IMR-90 (cell line): ENCODE measurements at regions not wholly inside any gene's neighbourhood (a gene's known extent, or its start where the extent isn't known, plus 50 kb on each side); places are given as distances from the start of the nearest gene placed in this dataset.

Source experiments
- ATAC-seq: fragments of 200-7000 bp; cut with Tn5 transposase; 2 replicates; pipeline ENCODE4 v1.9.1; 2020; ENCODE audit warnings: low read depth, mild to moderate bottlenecking, moderate library complexity
- BruUV-seq: library from RNA; stranded (reverse); fragments of 400-500 nt; replicated peaks from 2 replicates; lab custom pipeline; 2021; lab: Mats Ljungman, UMichigan
- CTCF ChIA-PET: fragments of 300-600 bp; formaldehyde crosslinking; extraction: SDS; loops from one replicate; lab custom pipeline; 2021; ENCODE audit warnings: antibody characterized with exemption; lab: Yijun Ruan, JAX
- POLR2A ChIA-PET: fragments of 300-600 bp; sonication (Branson Sonifier 250); formaldehyde crosslinking; loops from one replicate; lab custom pipeline; 2022; ENCODE audit warnings: antibody characterized with exemption; ENCODE audit not compliant: unreplicated experiment; lab: Charles Lee
- DNase-seq: peaks from one replicate; pipeline ENCODE4 v3.0.0; 2013
- H2AFZ ChIP-seq: replicated peaks from 2 replicates; pipeline ENCODE3; 2013; ENCODE audit warnings: low read length, mild to moderate bottlenecking; ENCODE audit not compliant: poor library complexity
- H2AK5ac ChIP-seq: 2 replicates; pipeline ENCODE4 v1.6.1; 2013; ENCODE audit warnings: low read depth, low read length, inconsistent platforms
- H2AK9ac ChIP-seq: replicated peaks from 2 replicates; pipeline ENCODE3; 2013; ENCODE audit warnings: mild to moderate bottlenecking, low read depth, low read length, moderate library complexity; ENCODE audit not compliant: poor library complexity
- H2BK120ac ChIP-seq: 2 replicates; pipeline ENCODE4 v1.6.1; 2013; ENCODE audit warnings: low read depth, low read length, inconsistent platforms
- H2BK15ac ChIP-seq: 3 replicates; pipeline ENCODE4 v1.6.1; 2013; ENCODE audit warnings: low read depth, low read length, inconsistent platforms
- H2BK20ac ChIP-seq: 2 replicates; pipeline ENCODE4 v1.6.1; 2013; ENCODE audit warnings: low read depth, mild to moderate bottlenecking, inconsistent platforms, low read length, moderate library complexity
- H2BK5ac ChIP-seq: 2 replicates; pipeline ENCODE4 v1.6.1; 2013; ENCODE audit warnings: mild to moderate bottlenecking, low read depth, low read length, inconsistent platforms; ENCODE audit not compliant: poor library complexity, severe bottlenecking
- H3K14ac ChIP-seq: replicated peaks from 2 replicates; pipeline ENCODE4 v1.6.1; 2013; ENCODE audit warnings: low read depth, low read length, inconsistent platforms
- H3K18ac ChIP-seq: 2 replicates; pipeline ENCODE4 v1.6.1; 2013; ENCODE audit warnings: low read depth, low read length, control low read depth
- H3K23ac ChIP-seq: 2 replicates; pipeline ENCODE4 v1.6.1; 2013; ENCODE audit warnings: low read depth, low read length, inconsistent platforms
- H3K27ac ChIP-seq: 2 replicates; pipeline ENCODE4 v1.5.1; 2013; ENCODE audit warnings: mild to moderate bottlenecking, control low read depth, low read length; ENCODE audit not compliant: insufficient read depth
- H3K27me3 ChIP-seq: 2 replicates; pipeline ENCODE4 v1.6.1; 2013; ENCODE audit warnings: low read length; ENCODE audit not compliant: control insufficient read depth, insufficient read depth
- H3K36me3 ChIP-seq: 2 replicates; pipeline ENCODE4 v1.6.1; 2013; ENCODE audit warnings: low read length, mixed read lengths; ENCODE audit not compliant: control insufficient read depth, insufficient read depth
- H3K4ac ChIP-seq: 2 replicates; pipeline ENCODE4 v1.6.1; 2013; ENCODE audit warnings: low read depth, low read length, inconsistent platforms
- H3K4me1 ChIP-seq: 2 replicates; pipeline ENCODE4 v1.6.1; 2013; ENCODE audit warnings: low read length, mixed read lengths; ENCODE audit not compliant: control insufficient read depth, insufficient read depth
- H3K4me2 ChIP-seq: 2 replicates; pipeline ENCODE4 v1.6.1; 2013; ENCODE audit warnings: low read depth, mild to moderate bottlenecking, control low read depth, low read length, moderate library complexity
- H3K4me3 ChIP-seq: 2 replicates; pipeline ENCODE4 v1.5.1; 2013; ENCODE audit warnings: low read depth, mild to moderate bottlenecking, control low read depth, low read length, moderate library complexity; ENCODE audit not compliant: insufficient read depth
- H3K56ac ChIP-seq: 2 replicates; pipeline ENCODE4 v1.6.1; 2013; ENCODE audit warnings: low read length, inconsistent platforms; ENCODE audit not compliant: insufficient read depth; ENCODE audit errors: extremely low read depth
- H3K79me1 ChIP-seq, 2 experiments: 2 replicates each; pipeline ENCODE4 v1.6.1; 2013; ENCODE audit warnings: low read length in 2 of 2, inconsistent platforms in 1 of 2, low read depth in 1 of 2
- H3K9ac ChIP-seq: 2 replicates; pipeline ENCODE4 v1.6.1; 2013; ENCODE audit warnings: low read depth, low read length, control low read depth
- H3K9me1 ChIP-seq: 2 replicates; pipeline ENCODE4 v1.6.1; 2013; ENCODE audit warnings: low read length, inconsistent platforms; ENCODE audit not compliant: insufficient read depth
- H3K9me3 ChIP-seq: 2 replicates; pipeline ENCODE4 v1.6.1; 2013; ENCODE audit warnings: low read length; ENCODE audit not compliant: control insufficient read depth, insufficient read depth
- H4K20me1 ChIP-seq: 2 replicates; pipeline ENCODE4 v1.6.1; 2013; ENCODE audit warnings: low read length, inconsistent platforms; ENCODE audit not compliant: insufficient read depth
- H4K5ac ChIP-seq: 2 replicates; pipeline ENCODE4 v1.6.1; 2013; ENCODE audit warnings: mild to moderate bottlenecking, low read depth, low read length, control low read depth
- H4K8ac ChIP-seq, 2 experiments: 2 replicates each; pipeline ENCODE4 v1.6.1; 2013; ENCODE audit warnings: low read depth in 2 of 2, low read length in 2 of 2, control low read depth in 1 of 2, inconsistent platforms in 1 of 2
- H4K91ac ChIP-seq: 2 replicates; pipeline ENCODE4 v1.6.1; 2013; ENCODE audit warnings: low read depth, low read length, inconsistent platforms; ENCODE audit not compliant: insufficient read depth
- BHLHE40 ChIP-seq: fragments of 150-350 bp; IDR thresholded peaks from 2 replicates; pipeline ENCODE4 v1.6.1; 2016; ENCODE audit warnings: mild to moderate bottlenecking, low read depth, low read length
- CEBPB ChIP-seq: IDR thresholded peaks from 2 replicates; pipeline ENCODE4 v1.6.1; 2012; ENCODE audit warnings: low read depth, low read length, improper control_type of control experiment
- CTCF ChIP-seq: conservative IDR thresholded peaks from 2 replicates; pipeline ENCODE4 v1.5.1; 2012; ENCODE audit warnings: mild to moderate bottlenecking, low read depth, low read length, improper control_type of control experiment
- ELK1 ChIP-seq: fragments of 150-350 bp; IDR thresholded peaks from 2 replicates; pipeline ENCODE4 v1.6.1; 2016; ENCODE audit warnings: low read depth, mild to moderate bottlenecking, low read length, moderate library complexity, borderline replicate concordance
- FOS ChIP-seq: fragments of 150-350 bp; IDR thresholded peaks from 2 replicates; pipeline ENCODE4 v1.6.1; 2016; ENCODE audit warnings: low read depth, low read length
- MAFK ChIP-seq: IDR thresholded peaks from 2 replicates; pipeline ENCODE4 v1.6.1; 2012; ENCODE audit warnings: low read depth, low read length, improper control_type of control experiment
- POLR2A ChIP-seq: IDR thresholded peaks from 2 replicates; pipeline ENCODE4 v1.6.1; 2012; ENCODE audit warnings: mild to moderate bottlenecking, low read depth, low read length
- RAD21 ChIP-seq: IDR thresholded peaks from 2 replicates; pipeline ENCODE4 v1.6.1; 2012; ENCODE audit warnings: low read length, improper control_type of control experiment
- RFX5 ChIP-seq: IDR thresholded peaks from 2 replicates; pipeline ENCODE4 v1.8.0; 2012; ENCODE audit warnings: low read depth, mild to moderate bottlenecking, low read length, moderate library complexity
- WGBS, 2 experiments: methylation state at CpG; one replicate each; pipeline versions ENCODE4 v1.1.5 to v1.1.7; 2013; ENCODE audit warnings: missing lambda C conversion rate in 2 of 2; ENCODE audit not compliant: insufficient read length in 1 of 2; ENCODE audit errors: extremely low coverage in 2 of 2; 5-methylcytosine and 5-hydroxymethylcytosine counted together
- dilution Hi-C: fragments of 300-500 bp; cut with HindIII; formaldehyde crosslinking; loops from one replicate; pipeline ENCODE4 v1.14.3; 2018; ENCODE audit warnings: low sequenced_read_pairs; ENCODE audit not compliant: unreplicated experiment
- in situ Hi-C: fragments of 300-500 bp; cut with MboI; formaldehyde crosslinking; loops from 3 replicates; pipeline ENCODE4 v1.14.3; 2019; ENCODE audit warnings: low sequenced_read_pairs, inconsistent platforms, mixed read lengths
- intact Hi-C: fragments of 100-400 bp; cut with micrococcal nuclease; formaldehyde crosslinking; loops from 2 replicates; pipeline ENCODE4 v1.10.0; 2022

- Histone ChIP-seq H2BK120ac (no peak overlapping the region), H3K9ac (no peak overlapping the region), H3K14ac (no peak overlapping the region), H3K27me3 (no peaks in the 10 kb centered on the region), H3K56ac (no peak overlapping the region), H4K8ac (no peak overlapping the region), H3K9me3 (peaks cover 5% of the 10 kb centered on the region; the same call in 1 of the 2 replicates), H2AFZ (no peak overlapping the region), H4K20me1 (no peaks in the 10 kb centered on the region), H3K4me1 (no peaks in the 10 kb centered on the region), H3K9me1 (no peaks in the 10 kb centered on the region), H3K18ac (no peak overlapping the region), H2BK5ac (no peak overlapping the region), H3K27ac (no peak overlapping the region), H4K5ac (no peak overlapping the region), H2AK5ac (no peak overlapping the region), H3K79me1 (no peaks in the 10 kb centered on the region), H3K4me3 (no peak overlapping the region), H3K23ac (no peak overlapping the region), H2BK20ac (no peak overlapping the region), H3K36me3 (no peaks in the 10 kb centered on the region), H4K91ac (no peak overlapping the region), H2AK9ac (no peak overlapping the region), H3K4me2 (no peak overlapping the region), H2BK15ac (no peak overlapping the region), H3K4ac (no peak overlapping the region)
- CTCF ChIA-PET, result no interaction called here
- no peak for DNase-seq
- POLR2A ChIA-PET, result no interaction called here
- WGBS, 2 experiments, result 87% methylated on average over 3 of the region's 17 CpGs; no CpG with 5 or more reads in 1 of the 2 experiments
- intact Hi-C loops (no loop called here), dilution Hi-C loops (no loop called here), in situ Hi-C loops (no loop called here)
- BruUV-seq, result no TSS peak
- TF ChIP-seq FOS, result no peak
- TF ChIP-seq ELK1, result no peak
- no peak for TF ChIP-seq BHLHE40
- TF ChIP-seq RAD21, result no peak
- no peak for TF ChIP-seq MAFK
- no peak for TF ChIP-seq RFX5
- no peak for TF ChIP-seq CTCF
- no peak for TF ChIP-seq POLR2A
- no peak for TF ChIP-seq CEBPB
- ATAC-seq, result no peak
These were observed 302.5 kb upstream of the UGT8 start for GRCh38 chr4:114296126-114296525.
